GM23338 (cell line): ENCODE measurements at regions not wholly inside any gene's neighbourhood (a gene's known extent, or its start where the extent isn't known, plus 50 kb on each side); places are given as distances from the start of the nearest gene placed in this dataset.

ENCODE experiments used
- CREB1 ChIP-seq: fragments of 250-450 bp; sonication (Bioruptor Pico); IDR thresholded peaks from 2 replicates; pipeline ENCODE4 v1.5.0; 2020; ENCODE audit warnings: low read depth, mild to moderate bottlenecking, moderate library complexity
- CTCF ChIP-seq, 2 experiments: fragments of 200-600 bp in 1 of 2; sonication (generic) in 1 of 2; conservative IDR thresholded peaks; 2 replicates each; pipeline versions ENCODE4 v1.5.1 to v1.6.1; 2016 to 2017; ENCODE audit warnings: antibody characterized with exemption in 2 of 2, low read depth in 2 of 2, mild to moderate bottlenecking in 2 of 2, moderate library complexity in 1 of 2
- EZH2 ChIP-seq: fragments of 200-600 bp; sonication (generic); IDR thresholded peaks from one replicate; pipeline ENCODE4 v1.8.0; 2017; ENCODE audit warnings: antibody characterized with exemption, mild to moderate bottlenecking, low read depth; ENCODE audit not compliant: unreplicated experiment
- POLR2AphosphoS5 ChIP-seq: IDR thresholded peaks from 2 replicates; pipeline ENCODE4 v1.6.1; 2016; ENCODE audit warnings: antibody characterized with exemption, low read depth
- REST ChIP-seq: IDR thresholded peaks from one replicate; pipeline ENCODE4 v1.6.1; 2018; ENCODE audit warnings: antibody characterized with exemption; ENCODE audit not compliant: unreplicated experiment

GRCh38 chr12:115371711-115372110 lies 687.7 kb upstream of the TBX3 start:
- TF ChIP-seq REST (no peak), CTCF (conservative IDR thresholded peaks at IDR 0.05; ENCODE audit: low read depth in 2 of 2) (no peak), POLR2AphosphoS5 (no peak), CREB1 (no peak), EZH2 (no peak)
